A673 (cell line): ENCODE measurements at regions not wholly inside any gene's neighbourhood (a gene's known extent, or its start where the extent isn't known, plus 50 kb on each side); places are given as distances from the start of the nearest gene placed in this dataset.

ENCODE experiments used
- BruUV-seq: library from RNA; stranded (reverse); fragments of 400-500 nt; replicated peaks from 2 replicates; lab custom pipeline; 2021; lab: Mats Ljungman, UMichigan
- CTCF ChIA-PET: fragments of 300-600 bp; sonication (Branson Sonifier 250); formaldehyde crosslinking; loops from one replicate; lab custom pipeline; 2022; ENCODE audit warnings: antibody characterized with exemption; lab: Charles Lee
- POLR2A ChIA-PET: fragments of 300-600 bp; sonication (Branson Sonifier 250); formaldehyde crosslinking; loops from one replicate; lab custom pipeline; 2022; ENCODE audit warnings: antibody characterized with exemption; ENCODE audit not compliant: low non-redundant PET; lab: Charles Lee
- DNase-seq: peaks from one replicate; pipeline ENCODE4 v3.0.0-alpha.2; 2015; ENCODE audit warnings: low spot score
- H3K27ac ChIP-seq: fragments of 200-600 bp; sonication (generic); 2 replicates; pipeline ENCODE4 v1.5.1; 2016; ENCODE audit warnings: mixed run types, low read depth, mild to moderate bottlenecking, mixed read lengths, antibody characterized with exemption, low read length; ENCODE audit not compliant: poor library complexity, severe bottlenecking
- H3K27me3 ChIP-seq: fragments of 200-600 bp; sonication (generic); replicated peaks from 2 replicates; pipeline ENCODE4 v1.6.1; 2017; ENCODE audit warnings: mixed run types, low read depth, mild to moderate bottlenecking, mixed read lengths, antibody characterized with exemption, low read length; ENCODE audit not compliant: insufficient read depth, poor library complexity
- H3K36me3 ChIP-seq: fragments of 200-600 bp; sonication (generic); 2 replicates; pipeline ENCODE4 v1.6.1; 2016; ENCODE audit warnings: mixed run types, mild to moderate bottlenecking, mixed read lengths, antibody characterized with exemption, low read length; ENCODE audit not compliant: insufficient read depth, poor library complexity, severe bottlenecking
- H3K4me1 ChIP-seq: fragments of 200-600 bp; sonication (generic); 2 replicates; pipeline ENCODE4 v1.6.1; 2017; ENCODE audit warnings: mixed run types, mild to moderate bottlenecking, mixed read lengths, antibody characterized with exemption, low read length; ENCODE audit not compliant: insufficient read depth, poor library complexity, severe bottlenecking
- H3K4me3 ChIP-seq: fragments of 200-600 bp; sonication (generic); 2 replicates; pipeline ENCODE4 v1.5.1; 2016; ENCODE audit warnings: low read depth, mixed run types, mild to moderate bottlenecking, mixed read lengths, low read length; ENCODE audit not compliant: poor library complexity, severe bottlenecking
- H3K9me3 ChIP-seq: fragments of 200-600 bp; sonication (generic); 2 replicates; pipeline ENCODE4 v1.6.1; 2016; ENCODE audit warnings: mixed run types, low read depth, mild to moderate bottlenecking, mixed read lengths, antibody characterized with exemption, low read length; ENCODE audit not compliant: poor library complexity, severe bottlenecking
- EZH2 ChIP-seq: fragments of 200-600 bp; sonication (generic); IDR thresholded peaks from 2 replicates; pipeline ENCODE4 v1.6.1; 2017; ENCODE audit warnings: borderline replicate concordance, low read depth, mild to moderate bottlenecking, mixed read lengths, antibody characterized with exemption, low read length; ENCODE audit not compliant: poor library complexity, severe bottlenecking
- intact Hi-C: fragments of 100-400 bp; cut with micrococcal nuclease; formaldehyde crosslinking; loops from one replicate; pipeline ENCODE4 v1.10.0; 2022; ENCODE audit not compliant: unreplicated experiment
- TF ChIP-seq, protein P1 (sequence below): fragments of 300-800, 200-600 bp; sonication (generic); conservative IDR thresholded peaks from 2 replicates; pipeline ENCODE4 v1.5.1; 2017; ENCODE audit warnings: low read depth, mild to moderate bottlenecking, antibody characterized with exemption, low read length, moderate library complexity, mixed read lengths

DNA sequence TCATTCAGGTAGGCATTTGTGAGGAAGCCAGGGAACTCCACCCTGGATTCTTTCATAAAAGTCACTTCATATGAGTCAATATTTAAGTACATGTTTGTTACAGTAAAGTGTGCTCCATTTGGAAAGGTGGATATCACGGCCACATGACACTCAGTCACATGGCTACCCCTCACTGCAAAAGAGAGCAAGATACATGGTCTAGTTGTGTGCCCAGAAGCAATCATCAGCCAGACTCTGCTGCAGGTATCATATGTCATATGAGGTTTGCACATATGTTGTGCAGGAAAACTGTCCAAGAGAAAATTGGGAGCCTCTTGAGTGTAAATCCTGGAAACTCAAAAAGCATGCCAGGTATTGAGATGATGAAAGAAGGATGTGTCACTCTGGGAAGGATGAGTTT lies 55.0 kb upstream of the NMNAT3 start:
- no peaks in the 10 kb centered on the region for H3K27me3 ChIP-seq
- no peak overlapping the region for H3K4me3 ChIP-seq
- no peak for DNase-seq
- CTCF ChIA-PET, result no interaction called here
- H3K4me1 ChIP-seq, result no peaks in the 10 kb centered on the region
- no peaks in the 10 kb centered on the region for H3K36me3 ChIP-seq
- POLR2A ChIA-PET, result no interaction called here
- intact Hi-C loops, result no loop called here
- BruUV-seq, result no TSS peak
- H3K9me3 ChIP-seq, result no peaks in the 10 kb centered on the region
- TF ChIP-seq, protein P1, sequence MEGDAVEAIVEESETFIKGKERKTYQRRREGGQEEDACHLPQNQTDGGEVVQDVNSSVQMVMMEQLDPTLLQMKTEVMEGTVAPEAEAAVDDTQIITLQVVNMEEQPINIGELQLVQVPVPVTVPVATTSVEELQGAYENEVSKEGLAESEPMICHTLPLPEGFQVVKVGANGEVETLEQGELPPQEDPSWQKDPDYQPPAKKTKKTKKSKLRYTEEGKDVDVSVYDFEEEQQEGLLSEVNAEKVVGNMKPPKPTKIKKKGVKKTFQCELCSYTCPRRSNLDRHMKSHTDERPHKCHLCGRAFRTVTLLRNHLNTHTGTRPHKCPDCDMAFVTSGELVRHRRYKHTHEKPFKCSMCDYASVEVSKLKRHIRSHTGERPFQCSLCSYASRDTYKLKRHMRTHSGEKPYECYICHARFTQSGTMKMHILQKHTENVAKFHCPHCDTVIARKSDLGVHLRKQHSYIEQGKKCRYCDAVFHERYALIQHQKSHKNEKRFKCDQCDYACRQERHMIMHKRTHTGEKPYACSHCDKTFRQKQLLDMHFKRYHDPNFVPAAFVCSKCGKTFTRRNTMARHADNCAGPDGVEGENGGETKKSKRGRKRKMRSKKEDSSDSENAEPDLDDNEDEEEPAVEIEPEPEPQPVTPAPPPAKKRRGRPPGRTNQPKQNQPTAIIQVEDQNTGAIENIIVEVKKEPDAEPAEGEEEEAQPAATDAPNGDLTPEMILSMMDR, result no peak
- no peak for TF ChIP-seq EZH2
- no peak overlapping the region for H3K27ac ChIP-seq

GRCh38 chr3:139729300-139729699 lies 51.5 kb upstream of the NMNAT3 start:
- ChIA-PET POLR2A (no interaction called here), CTCF (no interaction called here)
- no TSS peak for BruUV-seq
- H3K9me3 ChIP-seq, result no peaks in the 10 kb centered on the region
- intact Hi-C loops, result no loop called here
- no peak overlapping the region for H3K4me3 ChIP-seq
- H3K4me1 ChIP-seq, result no peaks in the 10 kb centered on the region
- TF ChIP-seq, protein P1, result no peak
- no peak for TF ChIP-seq EZH2
- DNase-seq, result no peak
- no peaks in the 10 kb centered on the region for H3K27me3 ChIP-seq
- no peak overlapping the region for H3K27ac ChIP-seq
- H3K36me3 ChIP-seq, result no peaks in the 10 kb centered on the region

DNA sequence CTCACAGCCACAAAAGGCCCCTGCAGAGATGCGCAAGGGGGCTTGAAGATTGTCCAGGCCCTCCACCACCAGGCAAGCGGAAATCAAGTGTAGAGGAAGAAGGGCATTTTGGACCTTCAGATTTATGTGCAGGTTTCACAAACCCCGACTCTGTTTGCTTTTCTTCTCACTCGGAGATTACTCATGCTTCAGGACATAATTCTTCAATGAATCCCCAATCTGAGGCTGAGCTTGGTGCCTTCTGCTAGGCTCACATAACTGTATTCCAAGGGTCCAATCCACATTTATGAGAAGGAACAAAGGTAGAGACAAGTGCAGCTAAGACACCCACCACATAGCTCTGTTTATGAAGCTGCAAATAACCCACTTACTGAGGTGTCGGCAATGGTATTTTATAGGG lies 50.6 kb upstream of the NMNAT3 start:
- CTCF ChIA-PET, result no interaction called here
- no peaks in the 10 kb centered on the region for H3K27me3 ChIP-seq
- no peak for DNase-seq
- no peaks in the 10 kb centered on the region for H3K36me3 ChIP-seq
- H3K27ac ChIP-seq, result no peak overlapping the region
- intact Hi-C loops, result no loop called here
- POLR2A ChIA-PET, result no interaction called here
- no TSS peak for BruUV-seq
- H3K4me1 ChIP-seq, result no peaks in the 10 kb centered on the region
- TF ChIP-seq, protein P1, result no peak
- TF ChIP-seq EZH2, result no peak
- H3K4me3 ChIP-seq, result no peak overlapping the region
- H3K9me3 ChIP-seq, result no peaks in the 10 kb centered on the region
